ENCODE measurements at regions not wholly inside any gene's neighbourhood (a gene's known extent, or its start where the extent isn't known, plus 50 kb on each side); places are given as distances from the start of the nearest gene placed in this dataset.
A peak's percentile ranks its signal among the peaks of the same experiment; 100 is the strongest.
"Not testable (repeated sequence)": the region's sequence is repeated elsewhere in the genome, so short reads cannot be mapped to it uniquely, and the experiment has no call there.

DNA sequence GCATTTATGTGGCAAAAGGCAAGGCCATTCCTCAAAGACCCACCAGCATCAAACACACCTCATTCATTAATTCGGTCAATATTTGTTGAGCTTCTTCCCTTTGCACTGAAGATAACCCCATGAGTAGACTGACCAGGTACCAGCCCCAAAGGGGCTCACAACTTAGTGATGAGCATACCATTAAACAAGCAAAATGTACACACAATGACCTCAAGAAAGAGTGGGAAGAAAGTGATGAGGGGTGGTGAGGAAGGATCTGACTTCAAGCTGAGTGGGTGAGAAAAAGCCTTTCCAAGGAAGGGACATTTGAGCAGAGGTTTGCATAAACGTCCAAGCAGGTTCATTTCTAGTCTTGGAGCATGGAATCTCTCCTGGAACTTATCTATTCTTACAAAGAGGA lies 562.5 kb downstream of the TOX3 start:
- Mint-ChIP-seq H3K9me3 (ENCODE audit: unreplicated experiment) (no peaks in the 10 kb centered on the region), H3K4me1 (ENCODE audit: insufficient read depth, unreplicated experiment) (peaks cover 4% of the 10 kb centered on the region), H3K27ac (ENCODE audit: low read depth, unreplicated experiment) (no peak overlapping the region), H3K27me3 (ENCODE audit: insufficient read depth, unreplicated experiment) (no peaks in the 10 kb centered on the region), H3K4me3 (ENCODE audit: unreplicated experiment) (no peak overlapping the region), H3K36me3 (ENCODE audit: insufficient read depth, unreplicated experiment) (no peaks in the 10 kb centered on the region)
- ChIA-PET POLR2A (no interaction called here), CTCF (interaction anchor here (0.6 to 5.2 kb wide), 6 partner anchors 46 to 1178 kb away, joined by 3 to 88 read pairs (median 4); no protein-coding TSS in a partner anchor)
- no TSS peak for BruUV-seq (replicated peaks)
- DNase-seq (ENCODE audit: unreplicated experiment) = no peak
- TF ChIP-seq CTCF (IDR thresholded peaks at IDR 0.05; ENCODE audit: unreplicated experiment) = no peak
- intact Hi-C loops (cut with micrococcal nuclease) = loop anchor here (10.0 kb wide), 1 partner anchor 450 kb away; no protein-coding TSS in a partner anchor

DNA sequence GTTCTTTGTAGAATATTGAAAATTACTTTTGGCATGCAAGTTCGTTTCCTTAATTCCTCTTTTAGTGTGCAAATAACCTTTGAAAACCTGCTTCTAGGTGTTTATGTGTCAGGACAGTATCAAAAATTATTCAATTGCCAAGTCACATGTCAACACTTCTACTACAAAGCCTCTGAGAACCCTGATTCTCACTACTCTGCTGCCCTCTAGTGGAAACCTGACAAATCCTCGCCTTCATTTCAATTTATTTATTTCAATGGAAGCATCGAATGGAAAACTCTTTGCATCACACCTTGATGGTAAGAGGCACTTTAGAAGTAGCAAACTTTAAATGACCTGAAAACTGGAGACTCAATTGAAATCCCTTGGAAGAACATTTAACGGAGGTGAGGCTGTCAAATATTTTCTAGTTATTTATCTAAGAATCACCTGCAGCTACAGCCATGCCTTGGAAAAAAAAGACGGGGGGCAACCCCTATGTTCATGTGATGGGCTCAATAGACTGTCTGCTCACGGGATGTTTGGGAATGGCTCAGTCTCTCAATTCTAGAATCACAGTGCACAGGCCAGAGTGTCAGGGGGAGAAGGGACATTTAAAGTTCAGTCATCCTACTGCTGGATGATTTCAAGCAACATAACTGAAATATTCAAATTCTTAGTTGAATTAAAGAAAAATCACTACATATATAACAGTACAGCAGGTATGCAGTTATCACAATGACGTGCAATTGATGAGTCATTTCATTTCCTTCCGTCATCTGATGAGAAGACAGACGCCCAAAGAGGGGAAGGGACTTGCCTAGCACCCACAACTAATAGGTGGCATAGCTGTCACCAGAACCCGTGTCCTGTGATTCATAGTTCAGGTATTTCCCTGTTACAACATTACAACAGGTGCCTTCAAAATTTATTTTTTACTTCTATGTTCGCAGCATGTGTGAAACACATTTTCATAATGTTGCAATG lies 563.9 kb downstream of the TOX3 start:
- CTCF ChIA-PET = interaction anchor here (0.5 to 5.2 kb wide), 38 partner anchors 10 to 1993 kb away, joined by 3 to 88 read pairs (median 4); no protein-coding TSS in a partner anchor

DNA sequence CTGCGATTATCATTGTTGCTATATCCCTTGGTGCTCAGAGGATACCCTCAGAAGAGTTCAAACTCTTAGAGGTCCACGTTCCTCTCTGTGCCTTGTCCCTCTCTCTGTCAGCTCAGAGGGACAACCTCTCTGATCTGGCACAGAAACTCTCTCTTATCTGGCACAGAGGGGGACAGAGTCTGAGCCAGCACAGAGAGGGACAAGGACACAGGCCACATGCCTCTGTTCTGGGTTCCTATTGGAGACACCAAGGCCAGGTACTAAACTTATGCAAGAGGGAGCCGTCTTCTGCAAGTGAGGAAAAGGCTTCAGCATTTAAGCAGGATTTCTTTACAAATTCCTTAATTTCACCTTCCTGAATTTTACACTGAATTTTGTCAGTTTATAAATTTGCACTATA lies 565.2 kb downstream of the TOX3 start:
- BruUV-seq (replicated peaks) = no TSS peak
- no peak overlapping the region for H3K4me3 Mint-ChIP-seq (ENCODE audit: unreplicated experiment)
- intact Hi-C loops (cut with micrococcal nuclease) = loop anchor here (1.0 to 10.0 kb wide), 3 partner anchors 163 to 447 kb away; no protein-coding TSS in a partner anchor

More for the DNA sequence above, 563.9 kb downstream of the TOX3 start:
- peak; percentile 76 for DNase-seq (ENCODE audit: unreplicated experiment)
- Mint-ChIP-seq H3K27ac (ENCODE audit: low read depth, unreplicated experiment) (no peak overlapping the region), H3K36me3 (ENCODE audit: insufficient read depth, unreplicated experiment) (no peaks in the 10 kb centered on the region), H3K4me3 (ENCODE audit: unreplicated experiment) (no peak overlapping the region), H3K4me1 (ENCODE audit: insufficient read depth, unreplicated experiment) (peaks cover 6% of the 10 kb centered on the region), H3K9me3 (ENCODE audit: unreplicated experiment) (no peaks in the 10 kb centered on the region), H3K27me3 (ENCODE audit: insufficient read depth, unreplicated experiment) (no peaks in the 10 kb centered on the region)
- intact Hi-C loops (cut with micrococcal nuclease) = loop anchor here (1.0 to 10.0 kb wide), 3 partner anchors 165 to 448 kb away; no protein-coding TSS in a partner anchor
- no TSS peak for BruUV-seq (replicated peaks)
- peak; percentile 60 for TF ChIP-seq CTCF (IDR thresholded peaks at IDR 0.05; ENCODE audit: unreplicated experiment)
- POLR2A ChIA-PET = interaction anchor here (0.7 to 1.1 kb wide), 3 partner anchors 82 to 456 kb away, joined by 3 read pairs; no protein-coding TSS in a partner anchor

GRCh38 chr16:51977506-51977905 lies 569.4 kb downstream of the TOX3 start:
- intact Hi-C loops (cut with micrococcal nuclease); H3K36me3 Mint-ChIP-seq (ENCODE audit: insufficient read depth, unreplicated experiment); H3K27ac Mint-ChIP-seq (ENCODE audit: low read depth, unreplicated experiment); DNase-seq (ENCODE audit: unreplicated experiment); H3K4me3 Mint-ChIP-seq (ENCODE audit: unreplicated experiment); H3K4me1 Mint-ChIP-seq (ENCODE audit: insufficient read depth, unreplicated experiment); H3K27me3 Mint-ChIP-seq (ENCODE audit: insufficient read depth, unreplicated experiment); BruUV-seq (replicated peaks); POLR2A ChIA-PET; H3K9me3 Mint-ChIP-seq (ENCODE audit: unreplicated experiment): not testable (repeated sequence)
- CTCF ChIA-PET = interaction anchor here (1.2 kb wide), 1 partner anchor 159 kb away, joined by 4 read pairs; no protein-coding TSS in a partner anchor

More for the DNA sequence above, 565.2 kb downstream of the TOX3 start:
- no peaks in the 10 kb centered on the region for H3K9me3 Mint-ChIP-seq (ENCODE audit: unreplicated experiment)
- CTCF ChIA-PET = interaction anchor here (0.6 to 5.2 kb wide), 24 partner anchors 10 to 1216 kb away, joined by 3 to 88 read pairs (median 4); no protein-coding TSS in a partner anchor
- no peaks in the 10 kb centered on the region for H3K36me3 Mint-ChIP-seq (ENCODE audit: insufficient read depth, unreplicated experiment)
- H3K27ac Mint-ChIP-seq (ENCODE audit: low read depth, unreplicated experiment) = no peak overlapping the region
- POLR2A ChIA-PET = no interaction called here
- TF ChIP-seq CTCF (IDR thresholded peaks at IDR 0.05; ENCODE audit: unreplicated experiment) = no peak
- peaks cover 6% of the 10 kb centered on the region for H3K4me1 Mint-ChIP-seq (ENCODE audit: insufficient read depth, unreplicated experiment)
- H3K27me3 Mint-ChIP-seq (ENCODE audit: insufficient read depth, unreplicated experiment) = no peaks in the 10 kb centered on the region
- no peak for DNase-seq (ENCODE audit: unreplicated experiment)
